DMS53 treated with DMSO at 0.1 percent for 48 hours (cell line): ENCODE measurements at regions not wholly inside any gene's neighbourhood (a gene's known extent, or its start where the extent isn't known, plus 50 kb on each side); places are given as distances from the start of the nearest gene placed in this dataset.
"Not testable (repeated sequence)": the region's sequence is repeated elsewhere in the genome, so short reads cannot be mapped to it uniquely, and the experiment has no call there.

Experiments used
- DNase-seq: peaks from one replicate; lab custom pipeline; 2025; ENCODE audit not compliant: unreplicated experiment; lab: John Stamatoyannopoulos, UW

- no peak for DNase-seq
Observed at GRCh38 chr2:195117011-195117410, 540.0 kb upstream of the SLC39A10 start.

GRCh38 chr2:195115738-195116137 is 541.3 kb upstream of the SLC39A10 start:
- DNase-seq: no peak

GRCh38 chr2:195108182-195108581 is 548.8 kb upstream of the SLC39A10 start:
- DNase-seq: no peak

- DNase-seq: no peak
Observed at GRCh38 chr2:195106681-195107380, 550.2 kb upstream of the SLC39A10 start.

GRCh38 chr2:195105581-195105980 is 551.4 kb upstream of the SLC39A10 start:
- no peak for DNase-seq

GRCh38 chr2:195094330-195094729 is 562.7 kb upstream of the SLC39A10 start:
- DNase-seq: no peak

GRCh38 chr2:195092341-195092740 is 564.7 kb upstream of the SLC39A10 start:
- DNase-seq: no peak

GRCh38 chr2:195072806-195073205 is 584.2 kb upstream of the SLC39A10 start:
- DNase-seq: not testable (repeated sequence)

GRCh38 chr2:195057001-195057400 is 600.0 kb upstream of the SLC39A10 start:
- no peak for DNase-seq

- DNase-seq: no peak
Observed at GRCh38 chr2:195055996-195056395, 601.0 kb upstream of the SLC39A10 start.

GRCh38 chr2:195051401-195051800 is 605.6 kb upstream of the SLC39A10 start:
- no peak for DNase-seq

- DNase-seq: no peak
Observed at GRCh38 chr2:195049372-195050031, 607.5 kb upstream of the SLC39A10 start.

GRCh38 chr2:195047955-195048354 is 609.1 kb upstream of the SLC39A10 start:
- no peak for DNase-seq

- DNase-seq: no peak
Observed at GRCh38 chr2:195044801-195045200, 612.2 kb upstream of the SLC39A10 start.

- DNase-seq: no peak
Observed at GRCh38 chr2:195038153-195038552, 618.9 kb upstream of the SLC39A10 start.

- no peak for DNase-seq
Observed at GRCh38 chr2:195037045-195037444, 620.0 kb upstream of the SLC39A10 start.

GRCh38 chr2:195031411-195031810 is 625.6 kb upstream of the SLC39A10 start:
- no peak for DNase-seq

GRCh38 chr2:195029804-195030654 is 627.0 kb upstream of the SLC39A10 start:
- DNase-seq: no peak

GRCh38 chr2:195027947-195028346 is 629.1 kb upstream of the SLC39A10 start:
- DNase-seq: no peak

- no peak for DNase-seq
Observed at GRCh38 chr2:195026261-195026660, 630.8 kb upstream of the SLC39A10 start.

GRCh38 chr2:195022508-195022830 is 634.6 kb upstream of the SLC39A10 start:
- DNase-seq: no peak
